Right lobe of liver (tissue), 4 donors: ENCODE measurements at regions not wholly inside any gene's neighbourhood (a gene's known extent, or its start where the extent isn't known, plus 50 kb on each side); places are given as distances from the start of the nearest gene placed in this dataset.

ENCODE experiments used
- CTCF ChIP-seq, 4 donors: fragments of 200-600 bp in 3 of 4; fragments of 450-650 bp in 1 of 4; IDR thresholded peaks; one replicate each; pipeline versions ENCODE4 v1.5.1 to v1.8.0; 2016 to 2022; ENCODE audit warnings: antibody characterized with exemption in 4 of 4, mild to moderate bottlenecking in 2 of 4
- POLR2A ChIP-seq: fragments of 450-650 bp; IDR thresholded peaks from one replicate; pipeline ENCODE4 v1.6.1; 2017; ENCODE audit warnings: antibody characterized with exemption, mild to moderate bottlenecking
- donor health status: DM: no; HTN: no; CAD: no.
- donor health status: DM: no; HTN: no; CAD: no.
- donor health status: DM: no; HTN: yes; CAD: no.

- no peak for TF ChIP-seq CTCF (IDR thresholded peaks at IDR 0.05)
- TF ChIP-seq POLR2A, result no peak
Observed at GRCh38 chr2:194363295-194363694, 1293.7 kb upstream of the SLC39A10 start.
